Loucy (cell line): ENCODE measurements at regions not wholly inside any gene's neighbourhood (a gene's known extent, or its start where the extent isn't known, plus 50 kb on each side); places are given as distances from the start of the nearest gene placed in this dataset.

Experiments
- H2AFZ ChIP-seq: fragments of 200-600 bp; sonication (generic); 2 replicates; pipeline ENCODE4 v1.6.0; 2016; ENCODE audit warnings: antibody characterized with exemption, mild to moderate bottlenecking, low read length, moderate library complexity
- H3F3A ChIP-seq: fragments of 200-600 bp; 2 replicates; pipeline ENCODE4 v1.6.0; 2016; ENCODE audit warnings: antibody characterized with exemption, low read depth, mild to moderate bottlenecking
- H3K27me3 ChIP-seq: fragments of 200-600 bp; sonication (generic); 2 replicates; pipeline ENCODE4 v1.6.1; 2014; ENCODE audit warnings: low read length, mild to moderate bottlenecking; ENCODE audit not compliant: insufficient read depth, poor library complexity, severe bottlenecking
- H3K36me3 ChIP-seq: fragments of 200-600 bp; sonication (generic); 2 replicates; pipeline ENCODE4 v1.6.1; 2016; ENCODE audit warnings: low read length; ENCODE audit not compliant: insufficient read depth
- H3K4me1 ChIP-seq: fragments of 200-600 bp; sonication (generic); 2 replicates; pipeline ENCODE4 v1.5.1; 2014; ENCODE audit warnings: low read length, mild to moderate bottlenecking; ENCODE audit not compliant: insufficient read depth, poor library complexity, severe bottlenecking
- H3K4me2 ChIP-seq: fragments of 200-600 bp; sonication (generic); 2 replicates; pipeline ENCODE4 v1.6.0; 2014; ENCODE audit warnings: antibody characterized with exemption, low read length, low read depth, mild to moderate bottlenecking; ENCODE audit not compliant: poor library complexity, severe bottlenecking
- H3K4me3 ChIP-seq: fragments of 200-600 bp; sonication (generic); 2 replicates; pipeline ENCODE4 v1.5.1; 2014; ENCODE audit warnings: low read length, mild to moderate bottlenecking, mixed read lengths; ENCODE audit not compliant: poor library complexity, severe bottlenecking
- H3K79me2 ChIP-seq: fragments of 200-600 bp; sonication (generic); 2 replicates; pipeline ENCODE4 v1.6.1; 2014; ENCODE audit warnings: low read length; ENCODE audit not compliant: insufficient read depth
- H3K9ac ChIP-seq: fragments of 200-600 bp; sonication (generic); 2 replicates; pipeline ENCODE4 v1.6.0; 2014; ENCODE audit warnings: mild to moderate bottlenecking, low read depth, low read length, moderate library complexity; ENCODE audit not compliant: poor library complexity, severe bottlenecking
- H3K9me2 ChIP-seq: fragments of 200-600 bp; sonication (generic); replicated peaks from 2 replicates; pipeline ENCODE4 v1.6.1; 2016; ENCODE audit warnings: low read depth, low read length, mixed read lengths
- H3K9me3 ChIP-seq: fragments of 200-600 bp; sonication (generic); 2 replicates; pipeline ENCODE4 v1.6.1; 2014; ENCODE audit warnings: mild to moderate bottlenecking, antibody characterized with exemption, low read length, low read depth; ENCODE audit not compliant: insufficient read depth
- H4K20me1 ChIP-seq: fragments of 200-600 bp; sonication (generic); 2 replicates; pipeline ENCODE4 v1.6.0; 2014; ENCODE audit warnings: antibody characterized with exemption, low read length, mild to moderate bottlenecking; ENCODE audit not compliant: insufficient read depth, poor library complexity, severe bottlenecking
- EZH2phosphoT487 ChIP-seq: fragments of 200-600 bp; IDR thresholded peaks from 2 replicates; pipeline ENCODE4 v1.6.1; 2018; ENCODE audit warnings: antibody characterized with exemption, mild to moderate bottlenecking, moderate library complexity, borderline replicate concordance
- TF ChIP-seq, protein P1 (sequence below): fragments of 200-600 bp; sonication (generic); conservative IDR thresholded peaks from 2 replicates; pipeline ENCODE4 v1.5.1; 2014; ENCODE audit warnings: mild to moderate bottlenecking, antibody characterized with exemption, low read length

DNA sequence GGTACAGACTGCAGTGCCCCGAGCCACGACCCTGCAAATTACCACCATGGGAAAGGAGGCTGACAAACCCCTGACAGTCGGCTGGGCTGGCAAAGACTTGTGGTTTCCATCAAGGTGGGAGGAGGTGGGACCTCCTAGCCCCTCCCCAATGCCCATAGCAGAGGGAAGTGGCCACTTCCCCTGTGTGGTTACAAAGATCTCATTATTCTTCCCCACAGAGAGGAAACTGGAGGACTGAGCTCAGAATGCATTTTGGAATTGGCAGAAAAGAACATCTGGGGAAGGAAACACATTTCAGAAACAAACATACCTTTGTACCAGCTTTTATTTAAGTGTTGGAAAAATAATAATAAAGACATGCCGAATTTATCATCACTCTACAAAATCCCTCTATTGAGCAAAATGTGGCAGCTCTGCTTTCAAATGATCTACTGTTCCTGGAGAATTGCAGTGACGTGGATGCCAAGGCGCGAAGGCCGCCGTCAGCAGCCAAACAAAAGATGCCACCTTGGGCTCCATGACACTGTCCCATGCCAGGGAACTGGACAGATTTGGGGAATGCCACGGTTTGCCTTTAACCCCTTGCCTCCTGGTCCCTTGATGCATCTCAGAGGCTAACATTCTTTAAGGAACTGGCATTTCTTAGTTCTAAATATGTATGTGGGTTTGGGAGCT is 169.6 kb downstream of the CRYBB2 start:
- H3K36me3 ChIP-seq = peaks cover 7% of the 10 kb centered on the region; the same call in 1 of the 2 replicates
- H3K9me2 ChIP-seq = no peaks in the 10 kb centered on the region
- H3K27me3 ChIP-seq = no peaks in the 10 kb centered on the region
- peak overlapping the region; percentile 87 for H3K4me2 ChIP-seq
- peaks cover 98% of the 10 kb centered on the region for H3K79me2 ChIP-seq
- no peak for TF ChIP-seq EZH2phosphoT487
- TF ChIP-seq, protein P1, sequence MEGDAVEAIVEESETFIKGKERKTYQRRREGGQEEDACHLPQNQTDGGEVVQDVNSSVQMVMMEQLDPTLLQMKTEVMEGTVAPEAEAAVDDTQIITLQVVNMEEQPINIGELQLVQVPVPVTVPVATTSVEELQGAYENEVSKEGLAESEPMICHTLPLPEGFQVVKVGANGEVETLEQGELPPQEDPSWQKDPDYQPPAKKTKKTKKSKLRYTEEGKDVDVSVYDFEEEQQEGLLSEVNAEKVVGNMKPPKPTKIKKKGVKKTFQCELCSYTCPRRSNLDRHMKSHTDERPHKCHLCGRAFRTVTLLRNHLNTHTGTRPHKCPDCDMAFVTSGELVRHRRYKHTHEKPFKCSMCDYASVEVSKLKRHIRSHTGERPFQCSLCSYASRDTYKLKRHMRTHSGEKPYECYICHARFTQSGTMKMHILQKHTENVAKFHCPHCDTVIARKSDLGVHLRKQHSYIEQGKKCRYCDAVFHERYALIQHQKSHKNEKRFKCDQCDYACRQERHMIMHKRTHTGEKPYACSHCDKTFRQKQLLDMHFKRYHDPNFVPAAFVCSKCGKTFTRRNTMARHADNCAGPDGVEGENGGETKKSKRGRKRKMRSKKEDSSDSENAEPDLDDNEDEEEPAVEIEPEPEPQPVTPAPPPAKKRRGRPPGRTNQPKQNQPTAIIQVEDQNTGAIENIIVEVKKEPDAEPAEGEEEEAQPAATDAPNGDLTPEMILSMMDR = no peak
- H2AFZ ChIP-seq = no peak overlapping the region
- peaks cover 3% of the 10 kb centered on the region for H3F3A ChIP-seq
- H3K4me1 ChIP-seq = peaks cover 90% of the 10 kb centered on the region
- peak overlapping the region; percentile 69 for H3K4me3 ChIP-seq
- H4K20me1 ChIP-seq = peaks cover 89% of the 10 kb centered on the region
- no peaks in the 10 kb centered on the region for H3K9me3 ChIP-seq
- peak overlapping the region; percentile 49 for H3K9ac ChIP-seq

DNA sequence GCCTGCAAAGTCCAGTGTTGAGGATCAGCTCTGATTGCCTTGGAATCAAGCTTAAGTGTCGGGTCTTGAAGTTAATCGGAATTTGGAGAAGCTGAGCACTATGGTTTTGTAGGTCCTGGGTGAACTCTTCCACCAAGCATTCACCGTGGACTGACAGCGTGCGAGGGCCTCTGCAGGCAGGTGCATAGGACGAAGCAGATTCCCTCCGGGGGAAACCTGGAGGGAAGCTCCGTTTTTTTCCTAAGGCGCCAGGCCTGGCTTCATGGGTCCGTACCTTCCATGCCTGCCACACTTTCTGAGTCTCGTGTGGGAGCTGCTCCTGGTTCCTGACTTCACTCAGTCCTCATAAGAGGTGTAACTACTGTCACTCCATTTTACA is 170.1 kb downstream of the CRYBB2 start:
- Histone ChIP-seq H3K9me3 (no peaks in the 10 kb centered on the region), H2AFZ (no peak overlapping the region), H3K36me3 (peaks cover 7% of the 10 kb centered on the region; the same call in 1 of the 2 replicates), H3K4me2 (peak overlapping the region; percentile 87), H3K27me3 (no peaks in the 10 kb centered on the region), H3K4me3 (peak overlapping the region; percentile 69), H3F3A (peaks cover 3% of the 10 kb centered on the region), H3K79me2 (peaks cover 98% of the 10 kb centered on the region), H3K9ac (peak overlapping the region; percentile 49), H3K4me1 (peaks cover 86% of the 10 kb centered on the region), H3K9me2 (no peaks in the 10 kb centered on the region), H4K20me1 (peaks cover 87% of the 10 kb centered on the region)
- TF ChIP-seq, protein P1 = no peak
- TF ChIP-seq EZH2phosphoT487 = no peak

DNA sequence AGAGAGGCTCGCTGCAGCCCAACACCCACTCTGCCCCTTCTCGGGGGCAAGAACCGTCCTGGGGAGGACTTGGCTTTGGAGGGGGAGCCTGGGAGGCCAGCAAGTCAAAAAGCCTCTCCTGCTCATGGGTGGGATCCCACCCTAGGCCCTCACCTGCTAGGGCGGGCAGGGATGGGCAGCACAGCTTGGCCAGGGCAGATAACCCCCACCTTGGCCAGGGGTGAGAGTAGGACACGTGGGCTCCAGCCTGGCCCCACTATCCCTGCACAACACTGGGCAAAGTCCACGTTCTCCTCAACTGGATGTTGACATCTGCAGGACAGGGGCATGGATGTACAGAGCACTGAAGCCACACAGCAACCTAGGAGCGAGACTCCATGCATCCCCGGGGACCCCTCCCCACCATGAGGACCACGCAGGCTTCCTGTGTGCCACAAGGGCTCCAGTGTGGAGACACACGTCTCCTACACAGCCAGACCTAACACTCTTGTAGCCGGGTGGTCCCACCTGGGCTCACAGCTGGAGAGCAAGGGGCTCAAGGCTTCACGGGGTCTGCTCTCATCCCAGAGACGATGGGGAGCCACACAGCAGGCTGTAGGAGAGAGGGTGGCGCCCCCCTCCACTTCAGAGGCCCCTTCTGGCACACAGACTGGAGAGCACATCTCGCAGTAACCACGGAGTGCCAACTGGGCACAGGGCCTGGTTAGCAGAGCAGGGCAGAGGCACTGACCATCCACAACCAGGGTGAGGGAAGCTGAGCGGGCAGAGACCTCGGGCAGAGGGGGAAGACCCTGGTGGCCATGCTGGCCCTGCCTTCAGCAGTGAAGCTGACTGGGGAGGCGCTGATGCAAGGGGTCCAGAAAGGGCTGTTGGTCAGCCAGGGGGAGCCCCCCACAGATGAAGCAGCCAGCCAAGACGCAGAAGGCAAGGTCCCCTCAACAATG is 171.1 kb downstream of the CRYBB2 start:
- Histone ChIP-seq H3F3A (peaks cover 3% of the 10 kb centered on the region), H2AFZ (no peak overlapping the region), H3K4me1 (peaks cover 92% of the 10 kb centered on the region), H3K36me3 (peaks cover 7% of the 10 kb centered on the region; the same call in 1 of the 2 replicates), H3K27me3 (no peaks in the 10 kb centered on the region), H3K4me2 (peak overlapping the region; percentile 87), H3K4me3 (no peak overlapping the region), H3K9me2 (no peaks in the 10 kb centered on the region), H3K9ac (peak overlapping the region; percentile 49), H4K20me1 (peaks cover 92% of the 10 kb centered on the region), H3K79me2 (peaks cover 98% of the 10 kb centered on the region), H3K9me3 (no peaks in the 10 kb centered on the region)
- TF ChIP-seq, protein P1 = no peak
- TF ChIP-seq EZH2phosphoT487 = no peak
